Panc1 (cell line): ENCODE measurements at regions not wholly inside any gene's neighbourhood (a gene's known extent, or its start where the extent isn't known, plus 50 kb on each side); places are given as distances from the start of the nearest gene placed in this dataset.
"Not testable (repeated sequence)": the region's sequence is repeated elsewhere in the genome, so short reads cannot be mapped to it uniquely, and the experiment has no call there.

Experiments
- ATAC-seq: fragments of 200-7000 bp; cut with Tn5 transposase; 2 replicates; pipeline ENCODE4 v1.9.1; 2020; ENCODE audit warnings: mild to moderate bottlenecking, moderate library complexity
- BruUV-seq: library from RNA; stranded (reverse); fragments of 400-500 nt; replicated peaks from 2 replicates; lab custom pipeline; 2021; lab: Mats Ljungman, UMichigan
- CTCF ChIA-PET: fragments of 300-600 bp; sonication (Branson Sonifier 250); formaldehyde crosslinking; loops from one replicate; lab custom pipeline; 2022; ENCODE audit warnings: antibody characterized with exemption; lab: Charles Lee
- POLR2A ChIA-PET: fragments of 300-600 bp; sonication (Branson Sonifier 250); formaldehyde crosslinking; loops from one replicate; lab custom pipeline; 2022; ENCODE audit warnings: antibody characterized with exemption; lab: Charles Lee
- DNase-seq: peaks from one replicate; pipeline ENCODE4 v3.0.0-alpha.2; 2010; ENCODE audit warnings: low read depth, low spot score
- H3K27ac ChIP-seq: 2 replicates; pipeline ENCODE4 v1.5.1; 2011; ENCODE audit warnings: mild to moderate bottlenecking, low read length, inconsistent platforms
- H3K27me3 ChIP-seq: fragments of 200-500 bp; sonication (Bioruptor generic); 2 replicates; pipeline ENCODE4 v1.6.0; 2014; ENCODE audit warnings: low read length, inconsistent platforms; ENCODE audit not compliant: control insufficient read depth, insufficient read depth
- H3K36me3 ChIP-seq: fragments of 200-500 bp; sonication (Bioruptor generic); 2 replicates; pipeline ENCODE4 v1.5.1; 2014; ENCODE audit warnings: inconsistent platforms, mild to moderate bottlenecking, low read length, moderate library complexity; ENCODE audit not compliant: control insufficient read depth, insufficient read depth
- H3K4me1 ChIP-seq: 2 replicates; pipeline ENCODE4 v1.5.1; 2011; ENCODE audit warnings: inconsistent platforms, mild to moderate bottlenecking, low read length, moderate library complexity; ENCODE audit not compliant: control insufficient read depth, insufficient read depth
- H3K4me3 ChIP-seq, 2 experiments: 2 replicates each; pipeline ENCODE4 v1.5.1; 2011 to 2012; ENCODE audit warnings: low read depth in 2 of 2, low read length in 2 of 2, mild to moderate bottlenecking in 2 of 2, inconsistent platforms in 1 of 2, moderate library complexity in 1 of 2
- H3K9me3 ChIP-seq: fragments of 200-500 bp; sonication (Bioruptor generic); 2 replicates; pipeline ENCODE4 v1.5.1; 2014; ENCODE audit warnings: low read depth, mild to moderate bottlenecking, inconsistent platforms, low read length, moderate library complexity; ENCODE audit not compliant: control insufficient read depth, insufficient read depth
- POLR2AphosphoS5 ChIP-seq: IDR thresholded peaks from 2 replicates; pipeline ENCODE4 v1.6.1; 2012; ENCODE audit warnings: mild to moderate bottlenecking, low read depth, low read length, moderate library complexity
- SIN3A ChIP-seq: IDR thresholded peaks from 2 replicates; pipeline ENCODE4 v1.6.1; 2012; ENCODE audit warnings: low read depth, mild to moderate bottlenecking, low read length, moderate library complexity, borderline replicate concordance; ENCODE audit not compliant: insufficient read depth
- TCF7L2 ChIP-seq: IDR thresholded peaks from 2 replicates; pipeline ENCODE4 v1.6.1; 2011; ENCODE audit warnings: mild to moderate bottlenecking, low read depth, low read length, inconsistent platforms
- in situ Hi-C: cut with HindIII; loops from 2 replicates; pipeline ENCODE4 v1.10.0; 2016; ENCODE audit warnings: low sequenced_read_pairs, low pct_unique_long_range_greater_than_20kb
- intact Hi-C: fragments of 100-400 bp; cut with micrococcal nuclease; formaldehyde crosslinking; loops from one replicate; pipeline ENCODE4 v1.10.0; 2022; ENCODE audit not compliant: unreplicated experiment
- TF ChIP-seq, protein P1 (sequence below), 2 experiments: IDR thresholded peaks; 2 replicates each; pipeline ENCODE4 v1.6.1; 2011 to 2012; ENCODE audit warnings: low read depth in 2 of 2, control low read depth in 1 of 2, low read length in 1 of 2, mild to moderate bottlenecking in 1 of 2, moderate library complexity in 1 of 2; ENCODE audit not compliant: insufficient read depth in 1 of 2
- TF ChIP-seq, protein P2 (sequence below): fragments of 450-650 bp; IDR thresholded peaks from 2 replicates; pipeline ENCODE4 v1.5.1; 2017; ENCODE audit warnings: mild to moderate bottlenecking

DNA sequence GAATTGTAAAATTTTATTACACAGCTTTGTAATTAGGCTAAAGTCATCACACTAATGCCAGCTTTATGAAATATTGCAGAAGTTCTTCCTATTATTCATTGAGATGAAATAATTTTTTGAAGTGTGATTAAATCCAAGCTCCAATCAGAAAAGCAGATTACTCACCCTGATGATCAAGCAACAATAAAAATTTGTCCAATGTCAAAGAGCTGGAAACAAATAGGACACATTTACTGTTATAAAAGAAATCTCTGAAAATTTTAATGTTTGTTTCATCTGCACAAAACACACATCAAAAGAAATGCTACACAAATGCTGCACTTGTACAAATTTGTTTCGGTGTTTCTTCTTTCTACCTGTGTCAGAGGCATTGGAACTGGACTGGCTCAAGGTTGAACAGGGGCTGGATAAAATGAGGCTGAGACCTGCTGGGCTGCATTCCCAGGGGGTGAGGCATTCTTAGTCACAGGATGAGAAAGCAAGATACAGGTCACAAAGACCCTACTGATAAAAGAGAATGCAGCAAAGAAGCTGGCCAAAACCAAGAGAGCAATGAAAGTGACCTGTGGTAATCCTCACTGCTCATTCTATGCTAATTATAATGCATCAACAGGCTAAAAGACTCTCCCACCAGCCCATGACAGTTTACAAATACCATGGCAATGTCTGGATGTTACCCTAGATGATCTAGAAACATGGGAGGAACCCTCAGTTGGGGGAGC lies 78.3 kb downstream of the GASK1B start:
- ChIA-PET CTCF (no interaction called here), POLR2A (no interaction called here)
- Histone ChIP-seq H3K4me1 (no peaks in the 10 kb centered on the region), H3K4me3 (no peak overlapping the region), H3K27ac (no peak overlapping the region), H3K27me3 (no peaks in the 10 kb centered on the region), H3K9me3 (no peaks in the 10 kb centered on the region), H3K36me3 (no peaks in the 10 kb centered on the region)
- BruUV-seq: no TSS peak
- ATAC-seq: peak; percentile 87
- peak; percentile 35 for DNase-seq
- intact Hi-C loops: no loop called here
- in situ Hi-C loops: no loop called here
- TF ChIP-seq POLR2AphosphoS5 (no peak), SIN3A (no peak), TCF7L2 (no peak)
- TF ChIP-seq, protein P1, sequence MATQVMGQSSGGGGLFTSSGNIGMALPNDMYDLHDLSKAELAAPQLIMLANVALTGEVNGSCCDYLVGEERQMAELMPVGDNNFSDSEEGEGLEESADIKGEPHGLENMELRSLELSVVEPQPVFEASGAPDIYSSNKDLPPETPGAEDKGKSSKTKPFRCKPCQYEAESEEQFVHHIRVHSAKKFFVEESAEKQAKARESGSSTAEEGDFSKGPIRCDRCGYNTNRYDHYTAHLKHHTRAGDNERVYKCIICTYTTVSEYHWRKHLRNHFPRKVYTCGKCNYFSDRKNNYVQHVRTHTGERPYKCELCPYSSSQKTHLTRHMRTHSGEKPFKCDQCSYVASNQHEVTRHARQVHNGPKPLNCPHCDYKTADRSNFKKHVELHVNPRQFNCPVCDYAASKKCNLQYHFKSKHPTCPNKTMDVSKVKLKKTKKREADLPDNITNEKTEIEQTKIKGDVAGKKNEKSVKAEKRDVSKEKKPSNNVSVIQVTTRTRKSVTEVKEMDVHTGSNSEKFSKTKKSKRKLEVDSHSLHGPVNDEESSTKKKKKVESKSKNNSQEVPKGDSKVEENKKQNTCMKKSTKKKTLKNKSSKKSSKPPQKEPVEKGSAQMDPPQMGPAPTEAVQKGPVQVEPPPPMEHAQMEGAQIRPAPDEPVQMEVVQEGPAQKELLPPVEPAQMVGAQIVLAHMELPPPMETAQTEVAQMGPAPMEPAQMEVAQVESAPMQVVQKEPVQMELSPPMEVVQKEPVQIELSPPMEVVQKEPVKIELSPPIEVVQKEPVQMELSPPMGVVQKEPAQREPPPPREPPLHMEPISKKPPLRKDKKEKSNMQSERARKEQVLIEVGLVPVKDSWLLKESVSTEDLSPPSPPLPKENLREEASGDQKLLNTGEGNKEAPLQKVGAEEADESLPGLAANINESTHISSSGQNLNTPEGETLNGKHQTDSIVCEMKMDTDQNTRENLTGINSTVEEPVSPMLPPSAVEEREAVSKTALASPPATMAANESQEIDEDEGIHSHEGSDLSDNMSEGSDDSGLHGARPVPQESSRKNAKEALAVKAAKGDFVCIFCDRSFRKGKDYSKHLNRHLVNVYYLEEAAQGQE (IDR thresholded peaks at IDR 0.05; ENCODE audit: insufficient read depth in 1 of 2, low read depth in 2 of 2, low read length in 1 of 2): no peak
- TF ChIP-seq, protein P2, sequence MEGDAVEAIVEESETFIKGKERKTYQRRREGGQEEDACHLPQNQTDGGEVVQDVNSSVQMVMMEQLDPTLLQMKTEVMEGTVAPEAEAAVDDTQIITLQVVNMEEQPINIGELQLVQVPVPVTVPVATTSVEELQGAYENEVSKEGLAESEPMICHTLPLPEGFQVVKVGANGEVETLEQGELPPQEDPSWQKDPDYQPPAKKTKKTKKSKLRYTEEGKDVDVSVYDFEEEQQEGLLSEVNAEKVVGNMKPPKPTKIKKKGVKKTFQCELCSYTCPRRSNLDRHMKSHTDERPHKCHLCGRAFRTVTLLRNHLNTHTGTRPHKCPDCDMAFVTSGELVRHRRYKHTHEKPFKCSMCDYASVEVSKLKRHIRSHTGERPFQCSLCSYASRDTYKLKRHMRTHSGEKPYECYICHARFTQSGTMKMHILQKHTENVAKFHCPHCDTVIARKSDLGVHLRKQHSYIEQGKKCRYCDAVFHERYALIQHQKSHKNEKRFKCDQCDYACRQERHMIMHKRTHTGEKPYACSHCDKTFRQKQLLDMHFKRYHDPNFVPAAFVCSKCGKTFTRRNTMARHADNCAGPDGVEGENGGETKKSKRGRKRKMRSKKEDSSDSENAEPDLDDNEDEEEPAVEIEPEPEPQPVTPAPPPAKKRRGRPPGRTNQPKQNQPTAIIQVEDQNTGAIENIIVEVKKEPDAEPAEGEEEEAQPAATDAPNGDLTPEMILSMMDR: no peak

DNA sequence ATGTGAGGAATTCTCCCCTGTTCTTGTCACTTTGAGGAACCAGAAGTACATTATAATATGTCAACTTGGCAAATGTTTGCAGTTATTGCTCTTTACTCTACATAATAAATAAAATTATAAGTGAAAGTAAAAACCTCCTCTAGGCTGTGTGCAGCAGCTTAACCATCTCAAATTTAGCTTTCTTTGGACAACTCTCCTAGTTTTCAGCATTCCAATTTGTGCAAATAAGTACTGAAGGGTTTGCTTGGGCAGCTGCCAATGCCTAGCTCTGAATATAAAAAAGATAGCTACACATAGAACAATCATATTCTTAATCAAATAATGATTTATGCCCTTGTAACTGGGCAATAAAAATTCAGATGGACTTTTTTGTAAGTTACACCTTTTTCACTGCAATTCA lies 82.5 kb downstream of the GASK1B start:
- no peaks in the 10 kb centered on the region for H3K36me3 ChIP-seq
- H3K9me3 ChIP-seq: no peaks in the 10 kb centered on the region
- intact Hi-C loops (no loop called here), in situ Hi-C loops (no loop called here)
- TF ChIP-seq POLR2AphosphoS5: no peak
- no peak for TF ChIP-seq SIN3A
- TF ChIP-seq, protein P2: no peak
- TF ChIP-seq TCF7L2: no peak
- TF ChIP-seq, protein P1 (IDR thresholded peaks at IDR 0.05; ENCODE audit: insufficient read depth in 1 of 2, low read depth in 2 of 2, low read length in 1 of 2): no peak
- ChIA-PET POLR2A (no interaction called here), CTCF (no interaction called here)
- BruUV-seq: no TSS peak
- no peak overlapping the region for H3K27ac ChIP-seq
- DNase-seq (no peak), ATAC-seq (no peak)
- H3K4me3 ChIP-seq: no peak overlapping the region
- no peaks in the 10 kb centered on the region for H3K4me1 ChIP-seq
- no peaks in the 10 kb centered on the region for H3K27me3 ChIP-seq

DNA sequence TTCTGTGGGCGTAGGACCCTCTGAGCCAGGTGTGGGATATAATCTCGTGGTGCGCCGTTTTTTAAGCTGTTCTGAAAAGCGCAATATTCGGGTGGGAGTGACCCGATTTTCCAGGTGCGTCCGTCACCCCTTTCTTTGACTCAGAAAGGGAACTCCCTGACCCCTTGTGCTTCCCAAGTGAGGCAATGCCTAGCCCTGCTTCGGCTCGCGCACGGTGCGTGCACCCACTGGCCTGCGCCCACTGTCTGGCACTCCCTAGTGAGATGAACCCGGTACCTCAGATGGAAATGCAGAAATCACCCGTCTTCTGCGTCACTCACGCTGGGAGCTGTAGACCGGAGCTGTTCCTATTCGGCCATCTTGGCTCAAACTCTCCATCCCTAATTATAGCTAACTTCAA lies 82.9 kb downstream of the GASK1B start:
- H3K27ac ChIP-seq, POLR2A ChIA-PET, H3K4me3 ChIP-seq, H3K36me3 ChIP-seq, DNase-seq, BruUV-seq, in situ Hi-C loops, H3K27me3 ChIP-seq, intact Hi-C loops, ATAC-seq, H3K4me1 ChIP-seq, H3K9me3 ChIP-seq, CTCF ChIA-PET: not testable (repeated sequence)
